ENCODE measurements at regions not wholly inside any gene's neighbourhood (a gene's known extent, or its start where the extent isn't known, plus 50 kb on each side); places are given as distances from the start of the nearest gene placed in this dataset.

DNA sequence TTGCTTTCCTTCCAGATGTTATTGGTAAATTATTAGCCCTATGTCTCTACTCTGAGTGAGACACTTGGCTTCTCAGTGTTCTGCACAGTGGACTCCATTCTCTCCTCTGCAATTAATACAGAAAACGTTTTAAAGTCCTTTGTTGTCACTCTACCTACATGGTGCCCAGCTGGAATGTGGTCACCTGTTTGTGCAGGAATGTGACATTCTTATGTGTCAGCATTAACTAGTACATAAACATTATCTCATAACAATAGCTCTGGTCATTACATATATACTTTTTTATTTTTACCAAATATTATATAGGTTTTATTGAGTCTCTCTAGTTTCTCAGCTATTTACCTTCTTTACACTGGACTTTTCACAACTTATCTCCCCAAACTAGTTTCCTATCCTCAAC is 147.0 kb upstream of the KCNMB2 start:
- H3K27ac ChIP-seq, result no peak overlapping the region
- no peak overlapping the region for H3K4me3 ChIP-seq
- no peak for DNase-seq (ENCODE audit: low spot score)
- H3K27me3 ChIP-seq, result no peaks in the 10 kb centered on the region
- peaks cover 0 to 11% of the 10 kb centered on the region in 2 donors for H3K4me1 ChIP-seq
- no peaks in the 10 kb centered on the region for H3K9me3 ChIP-seq
- H3K36me3 ChIP-seq, result no peaks in the 10 kb centered on the region
- TF ChIP-seq, protein P1, sequence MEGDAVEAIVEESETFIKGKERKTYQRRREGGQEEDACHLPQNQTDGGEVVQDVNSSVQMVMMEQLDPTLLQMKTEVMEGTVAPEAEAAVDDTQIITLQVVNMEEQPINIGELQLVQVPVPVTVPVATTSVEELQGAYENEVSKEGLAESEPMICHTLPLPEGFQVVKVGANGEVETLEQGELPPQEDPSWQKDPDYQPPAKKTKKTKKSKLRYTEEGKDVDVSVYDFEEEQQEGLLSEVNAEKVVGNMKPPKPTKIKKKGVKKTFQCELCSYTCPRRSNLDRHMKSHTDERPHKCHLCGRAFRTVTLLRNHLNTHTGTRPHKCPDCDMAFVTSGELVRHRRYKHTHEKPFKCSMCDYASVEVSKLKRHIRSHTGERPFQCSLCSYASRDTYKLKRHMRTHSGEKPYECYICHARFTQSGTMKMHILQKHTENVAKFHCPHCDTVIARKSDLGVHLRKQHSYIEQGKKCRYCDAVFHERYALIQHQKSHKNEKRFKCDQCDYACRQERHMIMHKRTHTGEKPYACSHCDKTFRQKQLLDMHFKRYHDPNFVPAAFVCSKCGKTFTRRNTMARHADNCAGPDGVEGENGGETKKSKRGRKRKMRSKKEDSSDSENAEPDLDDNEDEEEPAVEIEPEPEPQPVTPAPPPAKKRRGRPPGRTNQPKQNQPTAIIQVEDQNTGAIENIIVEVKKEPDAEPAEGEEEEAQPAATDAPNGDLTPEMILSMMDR (IDR thresholded peaks at IDR 0.05), result no peak

DNA sequence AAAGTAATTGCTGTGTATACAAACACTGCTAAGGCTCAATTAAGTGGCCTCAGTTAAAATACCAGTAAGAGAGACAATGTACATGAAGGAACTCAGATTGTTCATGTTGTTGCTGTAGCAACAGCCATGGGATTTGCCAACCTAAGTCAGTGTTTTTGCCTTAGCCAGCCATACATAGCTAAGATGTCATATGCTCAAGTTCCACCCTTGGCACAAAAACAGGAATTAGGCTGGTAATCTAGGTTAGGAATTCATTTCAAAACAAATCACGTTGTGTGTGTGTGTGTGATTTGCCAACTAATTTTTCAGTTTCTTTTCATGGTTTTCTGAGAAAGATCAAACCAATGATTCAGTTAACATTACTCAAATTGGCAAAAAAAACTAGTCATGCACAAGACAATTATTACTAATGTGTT is 143.7 kb upstream of the KCNMB2 start:
- Histone ChIP-seq H3K4me3 (no peak overlapping the region), H3K9me3 (no peaks in the 10 kb centered on the region), H3K4me1 (peaks cover 0 to 6% of the 10 kb centered on the region in 2 donors), H3K27me3 (no peaks in the 10 kb centered on the region), H3K27ac (no peak overlapping the region), H3K36me3 (no peaks in the 10 kb centered on the region)
- TF ChIP-seq, protein P1 (IDR thresholded peaks at IDR 0.05), result no peak
- DNase-seq (ENCODE audit: low spot score), result no peak

DNA sequence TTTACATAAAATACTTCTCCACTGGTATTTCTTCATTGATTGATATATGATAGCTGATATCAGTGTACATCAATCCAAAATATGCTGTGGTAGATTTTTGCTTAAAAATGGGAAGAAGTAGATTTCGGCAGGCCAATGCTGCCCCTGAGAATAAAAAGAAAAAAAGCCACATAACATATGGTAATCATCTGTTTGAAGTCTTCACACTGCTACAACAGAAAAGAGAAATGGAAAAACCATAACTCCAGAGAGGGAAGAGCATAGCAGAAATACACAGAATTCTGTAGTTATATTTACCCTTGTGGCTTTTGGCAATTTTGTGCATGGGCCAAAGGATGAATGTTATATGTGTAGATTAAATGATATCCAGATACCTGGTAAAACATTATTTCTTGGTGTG is 143.1 kb upstream of the KCNMB2 start:
- no peak overlapping the region for H3K27ac ChIP-seq
- no peak for DNase-seq (ENCODE audit: low spot score)
- no peaks in the 10 kb centered on the region for H3K27me3 ChIP-seq
- H3K36me3 ChIP-seq, result no peaks in the 10 kb centered on the region
- no peak overlapping the region for H3K4me3 ChIP-seq
- H3K9me3 ChIP-seq, result no peaks in the 10 kb centered on the region
- TF ChIP-seq, protein P1 (IDR thresholded peaks at IDR 0.05), result no peak
- peaks cover 0 to 6% of the 10 kb centered on the region in 2 donors for H3K4me1 ChIP-seq

DNA sequence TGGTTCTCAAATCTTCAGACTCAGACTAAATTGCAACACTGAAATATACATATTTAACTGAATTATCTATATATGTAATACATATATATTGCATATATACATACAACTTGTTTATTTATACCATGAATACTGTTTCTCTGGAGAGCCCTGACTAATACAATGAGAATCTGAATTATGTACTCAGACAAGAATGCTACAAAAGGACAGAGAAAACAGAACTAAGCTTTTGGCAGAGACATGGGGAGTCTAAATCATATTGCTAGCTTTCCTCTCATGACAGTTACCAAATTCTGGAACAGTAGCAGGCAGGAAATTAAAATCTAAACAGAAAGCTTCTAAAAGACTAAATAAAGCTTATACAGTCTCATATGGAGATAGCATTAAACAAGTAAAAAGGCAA is 142.4 kb upstream of the KCNMB2 start:
- H3K27ac ChIP-seq, result no peak overlapping the region
- no peaks in the 10 kb centered on the region for H3K27me3 ChIP-seq
- peaks cover 0 to 3% of the 10 kb centered on the region in 2 donors for H3K9me3 ChIP-seq
- no peak for DNase-seq (ENCODE audit: low spot score)
- H3K4me3 ChIP-seq, result no peak overlapping the region
- H3K36me3 ChIP-seq, result no peaks in the 10 kb centered on the region
- TF ChIP-seq, protein P1 (IDR thresholded peaks at IDR 0.05), result no peak
- H3K4me1 ChIP-seq, result peaks cover 0 to 6% of the 10 kb centered on the region in 2 donors

DNA sequence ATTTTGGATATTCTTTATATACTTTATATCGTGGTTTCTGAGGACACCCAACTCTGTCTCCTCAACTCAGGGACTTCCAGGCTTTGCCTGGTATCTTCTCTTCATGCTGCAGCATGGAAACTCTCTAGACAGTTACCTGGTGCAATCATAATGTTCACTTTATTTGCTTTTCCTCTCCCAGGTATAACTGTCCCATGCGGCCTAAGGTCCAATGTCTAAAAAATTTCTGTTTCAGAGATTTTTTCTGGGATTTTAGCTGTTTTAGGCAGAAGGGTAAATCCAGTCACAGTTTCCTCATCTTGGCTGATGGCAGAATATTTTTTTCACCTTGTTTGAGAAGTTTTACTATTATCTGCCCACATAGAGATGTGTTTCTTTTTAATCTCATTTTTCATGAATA is 139.9 kb upstream of the KCNMB2 start:
- TF ChIP-seq, protein P1 (IDR thresholded peaks at IDR 0.05), result no peak
- Histone ChIP-seq H3K36me3 (no peaks in the 10 kb centered on the region), H3K4me3 (no peak overlapping the region), H3K9me3 (peaks cover 0 to 6% of the 10 kb centered on the region in 2 donors), H3K27ac (no peak overlapping the region), H3K4me1 (peaks cover 0 to 6% of the 10 kb centered on the region in 2 donors), H3K27me3 (no peaks in the 10 kb centered on the region)
- no peak for DNase-seq (ENCODE audit: low spot score)

DNA sequence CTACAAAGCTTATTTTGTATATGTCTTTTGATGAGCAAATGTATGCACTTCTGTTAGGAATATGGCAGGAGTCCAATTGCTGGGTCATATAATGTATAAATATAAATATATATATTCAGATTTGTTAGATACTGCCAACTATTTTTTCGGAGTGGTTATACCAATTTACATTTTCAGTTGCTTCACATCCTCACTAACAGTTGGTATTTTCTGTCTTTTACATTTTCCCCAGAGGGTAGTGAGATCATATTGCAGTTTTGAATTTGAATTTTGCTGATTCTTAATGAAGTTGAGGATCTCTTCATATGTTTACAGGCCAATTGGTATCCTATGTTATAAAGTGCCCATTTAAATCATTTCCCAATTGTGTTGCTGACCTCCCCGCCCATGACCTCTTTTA is 139.0 kb upstream of the KCNMB2 start:
- H3K27ac ChIP-seq, result no peak overlapping the region
- peaks cover 0 to 5% of the 10 kb centered on the region in 2 donors for H3K4me1 ChIP-seq
- TF ChIP-seq, protein P1 (IDR thresholded peaks at IDR 0.05), result no peak
- no peaks in the 10 kb centered on the region for H3K36me3 ChIP-seq
- no peak overlapping the region for H3K4me3 ChIP-seq
- H3K9me3 ChIP-seq, result peaks cover 0 to 6% of the 10 kb centered on the region in 2 donors
- no peaks in the 10 kb centered on the region for H3K27me3 ChIP-seq
- DNase-seq (ENCODE audit: low spot score), result no peak
